NCI-H774 (cell line): ENCODE measurements at regions not wholly inside any gene's neighbourhood (a gene's known extent, or its start where the extent isn't known, plus 50 kb on each side); places are given as distances from the start of the nearest gene placed in this dataset.

Experiments used
- DNase-seq: peaks from one replicate; lab custom pipeline; 2025; lab: John Stamatoyannopoulos, UW

DNA sequence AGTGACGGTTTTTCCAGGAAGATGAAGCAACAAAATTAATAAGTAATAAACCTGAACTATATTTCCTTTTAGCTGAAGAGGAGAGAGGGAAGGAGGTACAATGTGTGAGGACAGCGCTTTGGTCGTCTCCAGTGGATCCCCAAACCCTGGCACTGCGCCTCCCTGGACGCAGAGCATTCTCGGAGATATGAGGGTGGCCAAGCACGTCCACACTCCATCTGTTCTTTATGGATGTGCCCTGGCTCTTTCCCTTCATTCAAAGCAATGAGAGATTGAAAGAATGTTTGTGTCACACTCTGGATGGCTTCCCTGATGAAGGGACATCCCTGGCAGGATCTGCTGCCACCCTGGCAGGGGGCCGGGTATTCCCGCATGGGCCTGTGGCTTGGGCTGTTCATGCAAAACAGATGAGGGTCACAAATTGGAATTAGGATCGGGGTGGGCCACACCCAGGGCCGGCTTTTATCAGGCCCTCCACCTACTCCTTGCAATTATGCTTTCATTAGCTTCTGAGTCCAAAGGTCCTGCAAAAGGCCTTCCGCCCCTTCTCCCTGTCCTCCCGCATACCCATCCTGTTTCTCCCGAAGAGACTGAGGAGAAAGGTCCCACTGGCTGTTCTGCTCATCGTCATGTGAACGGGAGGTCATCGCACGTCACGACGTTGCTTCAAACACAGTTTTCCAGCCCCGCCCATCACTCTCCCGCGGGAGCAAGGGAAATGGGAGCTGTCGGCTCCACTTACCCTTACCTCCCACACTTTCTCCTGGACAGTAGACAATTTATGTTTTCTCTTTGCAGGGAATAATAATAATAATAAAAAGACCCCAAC is 286.1 kb upstream of the IRX4 start:
- DNase-seq = no peak

DNA sequence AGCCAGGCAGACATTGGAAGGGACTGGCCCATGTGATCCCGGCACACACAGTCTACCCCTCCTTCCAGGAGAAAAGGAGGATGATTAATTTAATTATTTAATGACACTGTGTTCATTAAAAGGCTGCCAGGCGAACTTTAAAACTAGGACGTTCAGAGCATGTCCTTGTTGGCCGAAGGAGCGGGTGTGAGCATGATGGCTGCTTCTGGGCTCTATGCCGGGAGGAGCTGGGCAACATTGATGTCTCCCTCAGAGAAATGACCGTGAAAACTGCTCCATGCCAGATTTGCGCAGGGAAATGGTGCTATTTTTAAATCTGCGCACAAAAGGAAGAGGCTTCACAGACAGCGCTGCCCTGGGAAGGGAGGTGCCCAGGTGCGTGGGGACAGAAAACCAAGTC is 284.9 kb upstream of the IRX4 start:
- DNase-seq = no peak

DNA sequence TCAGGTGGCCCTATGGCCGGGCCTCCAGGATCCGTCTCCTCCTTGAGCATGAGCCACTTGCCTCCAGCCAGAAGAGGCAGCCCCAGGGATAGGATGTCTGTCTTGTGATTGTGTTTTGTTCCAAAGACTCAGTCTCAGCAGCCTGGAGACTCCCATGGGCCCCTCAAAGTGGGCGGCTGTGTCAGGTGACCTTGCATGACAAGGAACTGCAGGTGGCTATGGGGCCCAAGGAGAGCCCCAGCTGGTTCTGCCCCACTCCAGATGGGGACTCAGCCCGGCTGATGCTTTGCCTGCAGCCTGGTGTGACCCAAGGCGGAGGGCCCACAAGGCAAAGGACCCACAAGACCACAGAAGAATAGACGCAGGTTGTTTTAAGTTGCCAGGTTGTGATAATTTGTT is 284.3 kb upstream of the IRX4 start:
- DNase-seq = no peak

GRCh38 chr5:2166306-2166978 is 283.7 kb upstream of the IRX4 start:
- DNase-seq = no peak

DNA sequence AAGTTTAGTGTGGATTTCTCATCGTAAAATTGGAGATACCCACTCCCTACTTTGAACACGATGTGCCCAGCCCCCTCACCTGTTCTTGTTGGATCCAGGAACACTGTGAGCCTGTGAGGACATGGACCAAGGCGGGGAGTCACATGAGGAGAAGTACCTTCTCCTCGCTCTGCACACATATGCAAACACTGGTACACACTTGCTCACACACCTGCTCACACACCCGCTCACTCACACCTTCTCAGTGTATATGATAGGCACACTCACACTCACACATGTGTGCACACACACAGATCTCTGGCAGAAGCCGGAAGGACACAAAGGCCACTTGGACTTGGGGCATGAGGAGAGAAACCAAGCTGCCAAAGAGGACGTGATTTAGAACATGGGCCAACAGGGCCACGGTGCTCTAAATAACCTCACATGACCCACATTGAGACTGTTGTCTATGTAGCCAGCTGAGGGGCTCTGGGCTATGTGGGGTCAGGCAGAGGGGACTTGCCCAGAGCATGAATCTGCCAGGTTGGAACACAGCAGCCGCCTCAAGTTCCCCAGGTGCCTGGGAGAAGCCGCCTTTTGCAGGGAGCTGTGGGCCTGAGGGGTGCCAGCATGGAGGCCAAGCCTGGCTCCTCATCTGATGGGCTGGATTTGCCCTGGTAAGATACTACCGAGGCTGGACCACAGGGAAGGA is 283.0 kb upstream of the IRX4 start:
- no peak for DNase-seq

- no peak for DNase-seq
These were observed 282.5 kb upstream of the IRX4 start for GRCh38 chr5:2165203-2165602.

DNA sequence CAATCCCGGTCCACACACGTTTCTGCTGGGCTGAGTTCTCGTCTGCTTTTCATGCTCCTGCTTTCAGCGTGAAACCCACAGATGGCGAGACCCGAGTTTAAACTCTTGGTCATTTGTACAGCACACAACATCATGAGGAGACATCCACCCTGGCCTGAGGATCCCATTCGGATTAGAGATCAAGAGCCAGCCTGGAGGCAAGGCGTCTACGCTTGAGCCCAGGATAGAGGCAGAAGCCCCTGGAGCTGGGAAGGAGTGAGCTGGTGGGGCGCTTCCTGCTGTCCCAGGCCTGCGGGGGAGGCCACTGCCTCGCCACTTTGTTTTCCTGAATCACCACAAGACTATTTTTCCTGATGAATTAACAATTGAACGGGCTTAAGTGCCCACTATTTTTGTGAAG is 281.9 kb upstream of the IRX4 start:
- no peak for DNase-seq

DNA sequence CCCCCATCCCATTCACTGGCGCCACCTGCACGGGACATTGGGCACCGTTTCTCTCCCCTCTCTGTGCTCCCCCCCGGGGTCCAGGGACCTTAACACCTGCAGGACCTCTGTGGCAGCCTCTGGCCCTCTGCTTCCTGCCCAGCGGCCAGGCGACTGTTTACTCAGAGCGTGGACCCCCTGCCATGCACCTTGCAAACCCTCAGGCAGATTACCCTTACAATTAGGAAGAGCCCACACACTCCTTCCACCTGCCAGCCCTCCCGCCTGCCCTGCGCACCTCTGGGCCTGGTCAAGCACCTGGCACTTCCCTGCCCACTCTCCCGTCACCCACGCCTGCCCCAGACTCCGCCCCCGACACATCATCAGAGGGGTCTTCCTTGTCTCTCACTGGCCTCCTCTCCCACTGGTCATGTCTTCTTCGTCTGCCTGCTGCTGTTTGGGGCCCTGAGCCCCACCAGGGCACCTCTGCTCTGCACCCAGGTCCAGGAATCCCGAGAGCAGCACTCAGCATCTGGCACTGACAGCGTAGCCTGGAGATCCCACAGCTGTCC is 281.3 kb upstream of the IRX4 start:
- no peak for DNase-seq

DNA sequence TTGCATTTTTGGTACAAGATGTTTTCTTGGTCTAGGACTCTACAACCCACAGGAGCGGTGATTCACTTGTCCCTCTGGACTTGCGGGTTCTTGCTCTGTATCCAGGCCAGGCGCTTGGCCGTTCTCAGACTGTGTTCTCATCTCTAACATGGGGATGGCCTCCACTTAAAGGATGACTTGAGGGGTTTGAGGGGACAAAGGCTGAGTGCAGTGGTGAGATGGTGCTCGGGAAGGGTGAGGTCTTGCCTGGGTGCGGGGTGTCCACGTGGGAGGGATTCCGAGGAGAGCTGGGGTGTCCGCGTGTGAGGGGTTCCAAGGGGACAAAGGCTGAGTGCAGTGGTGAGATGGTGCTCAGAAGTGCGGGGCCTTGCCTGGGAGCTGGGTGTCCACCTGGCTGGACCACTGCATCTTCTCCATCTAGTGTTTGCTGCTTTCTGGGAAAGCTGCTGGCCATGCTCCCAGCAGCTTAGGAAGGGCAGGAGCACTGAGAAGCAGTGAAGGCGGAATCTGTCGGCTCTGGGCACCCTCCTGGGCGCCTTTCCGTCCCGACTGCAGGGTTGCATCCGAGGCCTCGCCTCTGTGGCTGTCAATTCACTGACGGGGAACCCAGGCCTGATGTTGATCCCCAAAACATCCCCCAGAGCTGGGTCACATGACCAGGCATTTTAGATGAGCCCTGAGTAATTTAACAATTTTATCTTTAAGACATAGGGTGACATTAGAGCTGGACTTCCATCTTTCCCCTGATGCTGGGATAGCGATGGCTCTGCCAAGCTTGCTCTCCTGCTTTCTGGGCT is 280.5 kb upstream of the IRX4 start:
- DNase-seq = no peak

DNA sequence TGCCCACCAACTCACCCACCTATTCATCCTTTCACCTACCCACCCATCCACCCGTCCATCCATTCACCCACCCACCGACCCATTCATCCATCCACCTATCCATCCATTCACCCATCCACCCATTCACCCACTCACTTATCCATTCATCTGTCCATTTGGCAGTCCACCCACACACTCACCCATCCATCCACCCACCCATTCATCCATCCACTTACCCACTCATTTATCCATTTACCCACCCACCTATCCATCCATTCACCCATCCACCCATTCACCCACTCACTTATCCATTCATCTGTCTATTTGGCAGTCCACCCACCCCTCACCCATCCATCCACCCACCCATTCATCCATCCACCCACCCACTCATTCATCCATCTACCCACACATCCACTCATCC is 278.1 kb upstream of the IRX4 start:
- DNase-seq = no peak

- no peak for DNase-seq
These were observed 276.0 kb upstream of the IRX4 start for GRCh38 chr5:2158767-2159166.

- DNase-seq = no peak
These were observed 275.4 kb upstream of the IRX4 start for GRCh38 chr5:2158109-2158508.

DNA sequence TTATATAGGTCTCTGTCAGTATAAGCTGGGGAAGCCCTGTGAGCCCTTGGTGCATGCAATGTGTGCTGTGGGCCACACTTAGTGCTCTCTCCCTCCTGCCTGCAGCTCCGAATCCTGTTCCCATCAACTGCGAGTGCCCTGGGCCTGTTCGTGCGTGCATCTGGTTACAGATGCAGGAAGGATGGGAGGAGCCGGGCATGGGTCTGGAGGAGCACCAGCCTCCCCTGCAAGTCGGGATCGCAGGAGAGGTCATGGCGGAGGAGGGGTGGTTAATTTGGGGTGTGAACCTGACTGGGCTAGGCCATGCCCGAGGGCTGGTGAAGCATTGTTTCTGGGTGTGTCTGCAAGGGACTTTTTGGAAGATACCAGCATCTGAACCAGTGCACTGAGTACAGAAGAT is 274.6 kb upstream of the IRX4 start:
- no peak for DNase-seq

GRCh38 chr5:2156358-2157059 is 273.8 kb upstream of the IRX4 start:
- no peak for DNase-seq

GRCh38 chr5:2155556-2155955 is 272.8 kb upstream of the IRX4 start:
- DNase-seq = no peak

- DNase-seq = no peak
These were observed 271.1 kb upstream of the IRX4 start for GRCh38 chr5:2153802-2154201.

DNA sequence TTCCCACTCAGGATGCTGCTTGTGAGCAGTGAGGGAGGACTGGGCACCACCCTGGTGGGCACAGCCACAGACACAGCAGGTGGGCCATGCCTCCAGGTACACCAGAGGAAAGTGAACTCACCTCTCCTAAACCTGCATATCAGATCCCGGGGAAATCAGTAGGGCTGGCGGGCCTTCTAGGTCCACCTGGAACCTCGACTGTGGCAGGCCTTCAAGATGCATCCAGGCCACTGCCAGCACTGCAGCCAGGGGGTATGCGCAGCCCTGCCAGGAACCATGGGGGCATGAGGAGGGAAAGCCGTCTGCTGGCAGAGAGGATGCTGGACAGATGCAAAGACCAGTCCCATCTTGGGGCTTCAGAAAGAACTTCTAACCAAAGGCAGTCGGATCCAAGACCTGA is 270.6 kb upstream of the IRX4 start:
- no peak for DNase-seq

DNA sequence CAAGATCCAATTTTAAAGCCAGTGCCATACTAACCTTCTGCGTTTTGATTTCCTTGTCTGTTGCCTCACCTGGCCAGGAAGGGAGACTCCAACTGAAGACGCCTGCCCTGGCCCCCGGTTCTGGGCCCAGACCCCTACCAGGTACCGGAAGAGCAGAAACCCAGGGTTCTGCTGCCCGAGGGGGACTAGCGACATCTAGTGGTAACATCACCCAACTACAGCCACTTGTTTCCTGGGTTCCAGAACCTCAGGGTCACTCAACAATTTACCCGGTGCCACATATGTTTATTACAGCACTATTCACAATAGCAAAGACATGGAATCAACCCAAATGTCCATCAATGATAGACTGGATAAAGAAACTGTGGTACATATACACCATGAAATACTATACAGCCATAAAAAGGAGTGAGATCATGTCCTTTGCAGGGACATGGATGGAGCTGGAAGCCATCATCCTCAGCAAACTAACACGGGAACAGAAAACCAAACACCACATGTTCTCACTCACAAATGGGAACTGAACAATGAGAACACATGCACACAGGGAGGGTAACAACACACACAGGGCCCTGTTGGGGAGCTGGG is 268.7 kb upstream of the IRX4 start:
- DNase-seq = peak; percentile 34

DNA sequence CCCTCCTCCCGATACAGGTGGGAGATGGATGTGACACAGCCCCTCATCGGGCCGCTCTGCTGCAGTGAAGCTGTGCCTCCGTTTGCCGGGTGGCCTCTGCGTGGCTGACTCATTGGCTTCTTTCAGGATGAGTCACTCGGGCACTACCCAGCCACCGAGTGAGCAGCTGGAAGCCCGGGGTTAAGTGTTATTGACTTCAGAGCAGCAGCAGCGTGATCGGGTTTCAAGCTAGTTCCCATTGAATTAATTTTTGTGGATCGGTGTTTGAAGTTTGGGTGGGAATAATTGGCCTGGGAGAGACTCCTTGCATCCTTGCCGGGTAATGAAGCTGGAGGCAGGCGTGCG is 266.4 kb upstream of the IRX4 start:
- DNase-seq = no peak

- no peak for DNase-seq
These were observed 265.8 kb upstream of the IRX4 start for GRCh38 chr5:2148312-2149194.
